ENCODE measurements at regions not wholly inside any gene's neighbourhood (a gene's known extent, or its start where the extent isn't known, plus 50 kb on each side); places are given as distances from the start of the nearest gene placed in this dataset.

DNA sequence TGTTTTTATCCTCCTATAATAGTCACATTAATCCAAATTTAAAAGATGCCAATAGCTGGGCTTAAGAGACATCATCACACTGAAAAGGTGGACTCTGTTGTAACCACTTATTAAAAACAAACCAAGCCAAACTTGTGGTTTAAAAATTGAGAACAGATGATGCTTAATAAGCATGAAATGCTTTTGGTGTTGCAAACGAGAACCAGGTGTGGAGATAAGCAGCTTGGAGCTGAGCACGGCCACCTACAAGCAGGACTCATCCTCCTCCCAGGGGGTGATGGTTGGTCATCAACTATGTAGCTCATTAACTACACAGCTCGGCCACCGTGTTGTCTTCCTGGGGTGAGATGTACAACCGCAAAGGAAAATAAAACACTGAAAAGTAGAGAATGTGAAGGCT is 154.4 kb downstream of the NPR3 start:
- TF ChIP-seq, protein P1, sequence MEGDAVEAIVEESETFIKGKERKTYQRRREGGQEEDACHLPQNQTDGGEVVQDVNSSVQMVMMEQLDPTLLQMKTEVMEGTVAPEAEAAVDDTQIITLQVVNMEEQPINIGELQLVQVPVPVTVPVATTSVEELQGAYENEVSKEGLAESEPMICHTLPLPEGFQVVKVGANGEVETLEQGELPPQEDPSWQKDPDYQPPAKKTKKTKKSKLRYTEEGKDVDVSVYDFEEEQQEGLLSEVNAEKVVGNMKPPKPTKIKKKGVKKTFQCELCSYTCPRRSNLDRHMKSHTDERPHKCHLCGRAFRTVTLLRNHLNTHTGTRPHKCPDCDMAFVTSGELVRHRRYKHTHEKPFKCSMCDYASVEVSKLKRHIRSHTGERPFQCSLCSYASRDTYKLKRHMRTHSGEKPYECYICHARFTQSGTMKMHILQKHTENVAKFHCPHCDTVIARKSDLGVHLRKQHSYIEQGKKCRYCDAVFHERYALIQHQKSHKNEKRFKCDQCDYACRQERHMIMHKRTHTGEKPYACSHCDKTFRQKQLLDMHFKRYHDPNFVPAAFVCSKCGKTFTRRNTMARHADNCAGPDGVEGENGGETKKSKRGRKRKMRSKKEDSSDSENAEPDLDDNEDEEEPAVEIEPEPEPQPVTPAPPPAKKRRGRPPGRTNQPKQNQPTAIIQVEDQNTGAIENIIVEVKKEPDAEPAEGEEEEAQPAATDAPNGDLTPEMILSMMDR (IDR thresholded peaks at IDR 0.05) = no peak
- no peak for TF ChIP-seq POLR2AphosphoS5 (IDR thresholded peaks at IDR 0.05; ENCODE audit: insufficient read depth in 1 of 2, low read depth in 1 of 2)

Measured in vagina (tissue), 2 donors.